ENCODE measurements at regions not wholly inside any gene's neighbourhood (a gene's known extent, or its start where the extent isn't known, plus 50 kb on each side); places are given as distances from the start of the nearest gene placed in this dataset.
"Not testable (repeated sequence)": the region's sequence is repeated elsewhere in the genome, so short reads cannot be mapped to it uniquely, and the experiment has no call there.

DNA sequence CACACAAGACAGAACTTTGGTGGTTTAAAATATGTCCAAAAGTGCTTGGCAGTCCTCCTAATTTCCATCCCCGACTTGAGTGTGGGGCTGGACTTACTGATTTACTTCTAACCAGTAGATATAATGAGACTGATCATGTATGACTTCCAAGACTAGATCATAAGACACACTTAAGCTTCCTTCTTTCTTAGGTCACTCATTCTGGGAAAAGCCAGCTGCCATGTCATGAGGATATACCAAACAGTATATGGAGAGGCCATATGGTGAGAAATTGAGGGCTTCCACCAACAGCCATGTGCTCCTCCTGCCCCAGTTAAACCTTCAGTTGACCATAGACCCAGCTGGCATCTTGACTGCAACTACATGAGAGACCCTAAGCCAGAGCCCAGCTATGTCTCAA, 282.8 kb upstream of the PROK2 start:
- DNase-seq (ENCODE audit: low read depth in 2 of 2) = no peak

DNA sequence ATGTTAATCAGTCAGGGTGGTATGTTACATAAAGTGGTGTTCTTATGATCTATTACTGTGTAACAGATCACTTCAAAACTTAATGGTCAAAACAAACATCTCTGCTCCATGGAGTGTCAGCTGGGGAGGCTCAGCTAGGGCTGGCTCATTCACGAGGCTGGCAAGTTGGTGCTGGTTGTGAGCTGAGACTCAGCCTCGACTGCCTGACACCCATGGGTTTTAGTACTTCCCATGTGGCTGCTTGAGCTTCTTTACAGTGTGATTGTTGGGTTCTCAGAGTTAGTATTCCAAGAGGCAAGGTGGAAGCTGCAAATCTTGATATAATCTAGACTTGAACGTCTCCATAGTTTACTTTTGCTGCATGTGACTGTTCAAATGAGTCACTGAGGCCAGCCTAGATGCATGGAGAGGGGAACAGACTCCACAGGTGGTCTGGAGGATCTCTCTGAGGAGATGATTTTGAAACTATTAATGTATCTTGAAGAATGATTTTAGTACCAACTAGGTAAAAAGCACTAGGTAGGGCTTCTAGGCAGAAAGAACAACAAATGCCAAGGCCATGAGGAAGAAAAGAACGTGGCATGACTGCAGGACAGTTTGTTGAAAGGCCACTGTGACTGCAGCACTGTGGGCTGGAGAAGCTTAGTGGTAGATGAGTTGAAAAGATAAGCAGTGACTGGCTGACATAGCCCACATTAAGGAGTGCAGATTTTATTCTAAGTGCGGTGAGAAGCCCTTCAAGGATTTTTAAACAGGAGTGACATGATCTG, 281.1 kb upstream of the PROK2 start:
- DNase-seq (ENCODE audit: low read depth in 2 of 2) = no peak

DNA sequence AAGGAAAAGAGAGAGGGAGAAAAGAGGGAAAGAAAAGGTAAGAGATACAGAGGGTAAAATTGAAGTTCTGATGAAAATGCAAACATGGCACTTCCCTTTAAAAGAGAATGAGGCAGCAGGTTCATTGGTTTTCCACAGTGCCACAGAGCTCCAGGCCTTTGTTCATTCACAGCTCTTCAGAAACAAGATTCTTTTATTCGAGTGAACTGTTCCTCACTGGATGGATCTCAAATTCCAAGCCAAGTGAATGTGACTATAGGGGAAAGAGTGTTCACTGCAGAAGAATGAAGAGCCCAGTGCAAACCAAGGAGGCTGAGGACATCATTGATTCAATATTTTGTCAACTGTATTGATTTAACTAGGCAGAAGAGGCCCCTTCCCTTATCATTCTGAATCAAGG, 280.3 kb upstream of the PROK2 start:
- no peak for DNase-seq (ENCODE audit: low read depth in 2 of 2)

DNA sequence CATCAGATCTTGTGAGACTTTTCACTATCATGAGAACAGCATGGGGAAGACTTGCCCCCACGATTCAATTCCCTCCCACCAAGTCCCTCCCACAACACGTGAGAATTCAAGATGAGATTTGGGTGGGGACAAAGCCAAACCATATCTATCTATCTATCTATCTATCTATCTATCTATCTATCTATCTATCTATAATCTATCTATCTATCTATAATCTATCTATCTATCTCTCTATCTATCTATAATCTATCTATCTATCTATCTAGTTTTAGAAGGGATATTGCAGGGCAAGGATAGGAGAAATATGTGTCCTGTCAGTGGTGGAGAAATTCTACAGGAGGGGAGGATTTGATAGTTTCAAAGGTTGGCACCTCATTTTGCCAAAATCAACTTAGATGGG, 279.8 kb upstream of the PROK2 start:
- not testable (repeated sequence) for DNase-seq (ENCODE audit: low read depth in 2 of 2)

DNA sequence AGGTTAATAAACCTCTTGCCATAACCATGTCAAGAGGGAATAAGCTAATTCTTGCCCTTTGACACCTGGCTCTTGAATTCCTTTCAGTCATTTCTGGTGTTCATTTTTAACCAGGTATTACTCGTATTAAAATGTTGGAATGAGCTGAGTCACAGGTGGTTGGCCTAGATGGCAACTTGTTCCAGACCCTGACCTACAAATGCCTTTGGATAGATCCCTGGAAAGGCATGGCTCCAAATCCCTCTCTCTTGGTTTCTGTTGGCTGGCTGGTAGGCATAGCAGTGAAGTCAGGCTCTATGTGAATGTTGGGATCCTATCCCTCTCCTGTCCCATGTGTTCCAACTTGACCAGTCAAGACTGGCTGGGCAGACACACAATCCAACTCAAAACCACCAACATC, 277.1 kb upstream of the PROK2 start:
- no peak for DNase-seq (ENCODE audit: low read depth in 2 of 2)

DNA sequence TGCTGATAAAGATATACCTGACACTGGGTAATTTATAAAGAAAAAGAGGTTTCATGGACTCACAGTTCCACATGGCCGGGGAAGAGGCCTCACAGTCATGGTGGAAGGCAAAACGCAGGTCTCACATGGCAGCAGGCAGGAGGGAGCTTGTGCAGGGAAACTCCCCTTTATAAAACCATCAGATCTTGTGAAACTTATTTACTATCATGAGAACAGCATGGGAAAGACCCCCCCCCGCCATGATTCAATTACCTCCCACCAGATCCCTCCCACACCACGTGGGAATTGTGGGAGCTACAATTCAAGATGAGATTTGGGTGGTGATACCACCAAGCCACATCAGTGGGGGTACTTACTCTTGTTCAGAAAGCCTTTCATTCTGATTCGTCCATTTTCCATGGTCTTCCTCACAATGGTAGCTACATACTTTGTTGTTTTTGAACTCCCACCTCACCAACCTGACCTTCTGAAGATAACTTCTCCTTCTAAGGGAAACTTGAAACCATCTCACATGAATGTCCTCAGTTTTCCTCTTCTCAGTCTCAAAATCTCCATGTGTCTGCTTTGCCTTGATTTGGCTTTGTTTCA, 275.6 kb upstream of the PROK2 start:
- no peak for DNase-seq (ENCODE audit: low read depth in 2 of 2)

DNA sequence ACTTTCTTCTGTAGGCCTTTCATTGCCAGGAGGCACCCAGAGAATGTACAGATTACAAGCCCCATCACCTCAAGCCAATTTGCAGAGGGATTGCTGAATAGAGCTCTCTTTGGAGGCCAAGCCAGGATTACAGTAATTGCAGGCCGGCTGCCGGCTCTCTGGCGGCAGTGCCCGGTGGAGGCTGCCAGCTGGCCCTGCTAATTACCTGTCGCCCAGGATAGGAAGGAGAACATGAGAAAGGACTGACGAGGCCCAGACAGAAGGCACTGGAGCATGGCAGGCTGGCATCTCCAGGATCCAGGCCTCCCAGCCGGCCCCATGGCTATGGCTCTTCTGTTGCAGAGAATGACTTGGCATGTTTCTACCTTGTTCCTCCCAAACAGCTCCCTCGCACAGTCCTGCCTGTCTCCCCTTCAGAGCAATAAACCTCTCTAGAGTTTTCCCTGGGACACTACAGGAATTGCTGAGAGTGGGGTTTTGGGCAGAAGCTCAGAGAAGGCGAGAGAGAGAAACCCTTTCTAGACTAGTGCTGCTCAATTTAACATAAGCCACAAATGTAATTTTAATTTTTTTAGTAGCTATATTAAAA, 273.6 kb upstream of the PROK2 start:
- DNase-seq (ENCODE audit: low read depth in 2 of 2) = no peak

DNA sequence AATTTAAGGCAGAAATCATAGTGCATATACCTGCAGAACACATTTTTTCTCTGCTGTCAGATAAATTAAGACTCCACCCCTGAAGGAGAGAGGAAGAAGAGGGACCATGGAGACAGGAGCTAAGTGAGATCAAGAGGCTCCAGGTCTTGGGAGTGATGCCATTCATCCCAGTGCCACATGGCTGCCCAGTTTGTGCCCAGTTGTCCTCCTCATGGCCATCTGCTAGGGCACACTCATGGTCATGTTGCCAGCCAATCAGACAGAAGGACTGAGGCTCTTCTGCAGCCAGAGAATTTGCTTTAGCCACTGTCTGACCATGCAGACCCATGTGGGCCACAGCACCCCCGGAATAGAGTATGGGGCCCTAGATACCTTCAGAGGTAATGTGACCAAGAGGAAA, 270.5 kb upstream of the PROK2 start:
- no peak for DNase-seq (ENCODE audit: low read depth in 2 of 2)

DNA sequence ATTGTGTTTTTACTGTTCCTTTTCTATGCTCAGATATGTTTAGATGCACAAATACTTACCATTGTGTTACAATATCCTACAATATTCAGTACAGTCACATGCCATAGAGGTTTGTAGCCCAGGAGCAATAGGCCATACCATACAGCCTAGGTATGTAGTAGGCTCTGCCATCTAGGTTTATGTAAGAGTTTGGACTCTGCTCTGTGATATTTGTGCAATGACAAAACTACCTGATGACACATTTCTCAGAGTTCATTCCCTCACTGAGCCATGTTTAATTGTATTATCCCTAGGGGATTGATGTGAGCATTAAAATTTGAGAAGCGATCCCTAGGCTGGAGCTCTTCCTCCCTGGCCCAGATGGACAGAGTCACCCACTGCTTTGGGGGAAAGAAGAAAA, 270.0 kb upstream of the PROK2 start:
- DNase-seq (ENCODE audit: low read depth in 2 of 2) = no peak

DNA sequence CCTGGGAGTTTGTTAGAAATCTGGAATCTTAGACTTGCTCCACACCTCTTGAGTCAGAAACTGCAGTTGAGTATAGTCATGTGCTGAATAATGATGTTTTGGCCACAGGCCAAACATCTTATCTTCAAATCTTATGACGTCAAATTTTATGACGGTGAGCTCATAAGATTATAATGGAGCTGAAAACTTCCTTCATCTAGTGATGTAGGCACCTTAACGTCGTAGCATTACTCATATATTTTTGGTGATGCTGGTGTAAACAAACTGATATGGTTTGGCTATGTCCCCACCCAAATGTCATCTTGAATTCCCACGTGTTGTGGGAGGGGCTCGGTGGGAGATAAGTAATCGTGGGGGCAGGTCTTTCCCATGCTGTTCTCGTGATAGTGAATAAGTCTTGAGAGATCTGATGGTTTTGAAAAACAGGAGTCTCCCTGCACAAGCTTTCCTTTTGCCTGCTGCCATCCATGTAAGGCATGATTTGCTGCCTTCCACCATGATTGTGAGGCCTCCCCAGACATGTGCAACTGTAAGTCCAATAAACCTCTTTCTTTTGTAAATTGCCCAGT, 268.0 kb upstream of the PROK2 start:
- DNase-seq (ENCODE audit: low read depth in 2 of 2) = no peak

DNA sequence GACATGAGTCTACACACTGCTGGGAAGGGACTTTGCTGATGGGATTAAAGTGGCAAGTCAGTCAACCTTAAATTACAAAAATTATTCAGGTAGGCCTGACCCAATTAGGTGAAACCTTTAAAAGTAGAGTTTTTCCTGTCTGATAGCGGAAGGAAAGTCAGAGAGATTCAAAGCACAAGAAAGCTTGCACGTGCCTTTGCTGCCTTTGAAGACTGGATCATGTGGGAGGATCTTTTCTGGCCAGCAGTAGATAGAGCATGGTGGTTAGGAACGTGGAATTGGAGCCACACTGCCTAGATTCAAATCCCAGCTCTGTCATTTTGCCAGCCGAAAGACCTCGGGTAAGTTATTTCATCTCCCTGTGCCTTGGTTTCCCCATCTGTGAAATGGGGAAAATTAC, 265.8 kb upstream of the PROK2 start:
- DNase-seq (ENCODE audit: low read depth in 2 of 2) = no peak

DNA sequence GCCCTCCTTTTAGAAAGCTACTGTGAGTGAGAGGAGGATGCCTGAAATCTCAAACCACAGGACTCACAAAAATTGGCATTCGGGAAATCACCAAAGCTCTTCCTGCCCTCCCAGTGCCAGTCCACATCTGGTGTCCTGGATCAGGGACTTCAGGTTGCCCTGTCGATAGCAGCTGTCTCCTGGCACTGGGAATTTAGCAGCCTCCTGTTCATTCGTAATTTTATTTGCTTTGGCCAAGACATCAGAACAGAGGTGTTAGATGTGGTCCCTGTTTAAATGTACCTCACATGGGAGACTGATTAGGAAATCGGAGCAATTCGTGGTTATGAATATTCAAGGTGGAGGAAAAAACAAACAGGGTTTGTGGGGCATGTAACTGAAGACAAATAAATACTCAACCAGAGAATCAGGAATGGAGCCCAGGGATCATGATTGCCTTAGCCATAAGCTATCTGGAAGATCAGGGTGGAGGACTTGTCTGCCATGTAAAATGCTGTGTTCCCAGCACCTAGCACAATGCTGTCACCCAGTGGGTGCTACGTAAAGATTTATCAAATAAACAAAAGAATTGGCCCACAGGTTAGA, 265.2 kb upstream of the PROK2 start:
- no peak for DNase-seq (ENCODE audit: low read depth in 2 of 2)

DNA sequence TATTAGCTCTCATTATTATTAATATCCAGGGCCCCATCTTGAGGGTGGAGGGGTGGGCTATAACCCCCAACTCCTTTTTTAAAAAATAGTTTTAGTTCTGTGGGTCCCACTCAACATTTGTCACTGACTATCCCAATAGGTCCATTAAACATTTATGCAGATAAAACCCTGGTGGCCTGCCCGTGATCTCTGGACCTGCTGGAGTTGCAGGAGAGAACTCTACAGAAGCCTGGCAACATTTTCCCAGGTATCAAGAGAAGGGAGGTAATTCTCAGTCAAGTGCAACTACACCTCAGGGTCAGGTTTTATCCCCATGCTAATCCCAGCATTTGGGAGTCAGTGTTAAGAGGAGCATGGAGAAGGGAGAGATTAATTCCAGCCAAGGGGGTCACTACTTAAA, 264.4 kb upstream of the PROK2 start:
- DNase-seq (ENCODE audit: low read depth in 2 of 2) = no peak

DNA sequence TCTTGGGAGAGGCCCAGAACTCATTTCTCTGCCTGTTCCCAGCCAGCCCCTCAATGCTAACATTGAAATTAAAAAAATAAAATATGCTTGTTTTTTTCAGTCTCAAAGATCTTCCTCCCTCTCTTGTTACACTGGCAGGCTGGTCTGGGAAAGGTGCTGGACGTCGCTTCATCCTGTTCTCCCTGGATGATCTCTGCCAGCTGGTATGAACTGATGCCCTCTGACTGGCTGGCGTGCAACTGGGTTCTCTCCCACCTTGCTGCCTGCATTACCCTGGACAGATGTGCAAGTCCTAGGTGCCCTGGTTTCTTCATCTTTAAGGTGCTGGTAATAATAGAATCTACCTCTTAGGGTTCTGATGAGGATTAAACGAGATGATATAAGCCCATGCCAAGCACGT, 263.9 kb upstream of the PROK2 start:
- DNase-seq (ENCODE audit: low read depth in 2 of 2) = no peak

DNA sequence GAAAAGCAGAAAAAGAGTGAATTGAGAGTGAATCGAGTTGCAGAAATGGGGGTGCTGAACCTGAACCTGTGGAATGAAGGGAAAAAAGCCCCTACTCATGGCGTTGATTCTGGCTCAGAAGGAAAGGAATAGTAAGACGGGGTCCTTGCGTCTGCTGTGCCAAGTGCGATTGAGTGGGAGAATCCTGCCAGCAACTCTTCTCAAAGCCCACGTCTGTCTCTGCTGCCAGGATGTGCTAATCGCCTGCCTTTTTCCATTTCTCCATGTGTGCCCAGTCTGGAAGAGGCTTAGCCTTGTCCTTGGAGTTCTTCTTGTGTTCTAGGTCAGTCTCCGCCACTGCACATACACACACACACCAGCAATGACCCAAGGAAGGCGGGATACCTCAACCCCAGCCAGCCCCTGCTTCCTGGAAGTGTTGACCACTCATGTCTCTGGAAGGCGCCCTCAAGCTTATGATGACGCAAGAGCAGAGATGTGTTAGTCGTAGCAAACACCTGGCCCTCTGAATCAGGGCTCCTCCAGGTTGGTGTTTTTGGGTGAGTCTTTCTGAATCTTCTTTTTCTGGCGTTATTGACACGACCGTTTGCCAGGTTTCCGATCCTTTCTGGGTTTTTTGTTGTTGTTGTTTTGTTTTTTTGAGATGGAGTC, 262.4 kb upstream of the PROK2 start:
- DNase-seq (ENCODE audit: low read depth in 2 of 2) = no peak

DNA sequence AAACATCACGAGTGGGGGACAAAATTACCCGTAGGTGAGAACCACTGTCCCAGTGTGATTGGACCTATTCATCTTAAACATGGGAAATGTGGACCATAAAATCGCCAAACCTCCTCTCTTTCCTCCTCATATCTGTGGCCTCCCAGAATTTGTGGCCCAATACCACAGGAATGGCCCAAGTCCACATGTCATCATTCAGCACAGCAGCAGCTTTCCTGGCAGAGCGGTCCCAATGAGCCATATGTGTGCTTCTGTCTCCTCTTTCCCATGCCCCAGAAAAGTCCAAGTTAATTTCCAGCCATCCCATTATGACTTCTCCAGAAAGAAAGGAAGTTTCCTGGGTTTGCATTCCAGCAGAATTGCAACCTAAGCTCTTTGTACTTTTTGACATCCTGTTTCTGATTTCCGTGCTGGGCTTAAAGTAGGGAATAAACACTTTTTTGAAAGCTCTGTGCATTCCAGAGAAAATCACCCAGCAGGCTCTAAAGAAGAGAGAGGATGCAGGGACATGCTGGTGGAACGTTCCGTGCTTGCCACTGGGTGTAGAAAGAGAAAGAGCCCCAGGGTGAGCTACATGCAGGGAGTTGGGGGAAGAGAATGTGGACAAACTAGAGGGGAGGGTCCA, 259.4 kb upstream of the PROK2 start:
- no peak for DNase-seq (ENCODE audit: low read depth in 2 of 2)

DNA sequence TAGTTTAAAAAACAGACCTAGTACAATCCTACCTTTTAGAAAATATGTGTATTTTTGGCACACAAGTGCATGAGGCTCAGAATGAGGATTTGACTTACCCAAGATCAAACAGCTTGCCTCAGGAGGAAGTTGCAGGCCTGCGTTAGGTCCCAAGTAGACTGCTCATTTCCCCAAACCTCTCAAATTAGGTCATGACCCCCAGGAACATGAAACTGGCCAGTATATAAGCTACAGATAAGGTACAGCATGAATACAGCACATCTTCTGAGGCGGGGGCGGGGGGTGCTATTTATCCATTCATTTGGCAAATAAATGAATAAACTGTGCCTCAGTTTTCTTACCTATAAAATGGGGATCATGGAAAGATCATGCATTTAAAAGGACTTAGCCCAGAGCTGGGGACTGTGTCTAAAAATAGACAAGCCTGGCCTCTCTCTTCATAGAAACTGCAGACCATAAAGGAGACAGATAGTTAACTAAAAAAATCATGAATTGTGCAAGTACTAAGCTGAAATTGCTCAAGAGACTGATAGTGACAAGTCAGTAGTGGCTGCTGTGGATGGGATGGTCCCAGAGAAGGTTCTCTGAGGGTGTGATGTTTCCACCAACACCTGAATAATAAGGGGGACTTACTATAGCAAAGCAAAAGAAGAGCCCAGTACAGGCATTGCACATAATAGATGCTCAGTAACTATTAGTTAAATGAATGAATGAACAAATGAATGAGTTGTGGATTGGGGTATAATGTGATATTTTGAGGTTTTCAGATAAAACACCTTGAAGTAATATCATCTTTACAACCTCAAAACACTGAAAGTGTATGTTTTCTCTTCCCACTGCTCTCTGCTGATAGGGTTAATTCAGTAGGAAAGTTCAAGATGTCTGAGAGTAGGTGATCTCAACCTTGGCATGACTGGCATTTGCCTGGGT, 258.5 kb upstream of the PROK2 start:
- DNase-seq (ENCODE audit: low read depth in 2 of 2) = no peak

DNA sequence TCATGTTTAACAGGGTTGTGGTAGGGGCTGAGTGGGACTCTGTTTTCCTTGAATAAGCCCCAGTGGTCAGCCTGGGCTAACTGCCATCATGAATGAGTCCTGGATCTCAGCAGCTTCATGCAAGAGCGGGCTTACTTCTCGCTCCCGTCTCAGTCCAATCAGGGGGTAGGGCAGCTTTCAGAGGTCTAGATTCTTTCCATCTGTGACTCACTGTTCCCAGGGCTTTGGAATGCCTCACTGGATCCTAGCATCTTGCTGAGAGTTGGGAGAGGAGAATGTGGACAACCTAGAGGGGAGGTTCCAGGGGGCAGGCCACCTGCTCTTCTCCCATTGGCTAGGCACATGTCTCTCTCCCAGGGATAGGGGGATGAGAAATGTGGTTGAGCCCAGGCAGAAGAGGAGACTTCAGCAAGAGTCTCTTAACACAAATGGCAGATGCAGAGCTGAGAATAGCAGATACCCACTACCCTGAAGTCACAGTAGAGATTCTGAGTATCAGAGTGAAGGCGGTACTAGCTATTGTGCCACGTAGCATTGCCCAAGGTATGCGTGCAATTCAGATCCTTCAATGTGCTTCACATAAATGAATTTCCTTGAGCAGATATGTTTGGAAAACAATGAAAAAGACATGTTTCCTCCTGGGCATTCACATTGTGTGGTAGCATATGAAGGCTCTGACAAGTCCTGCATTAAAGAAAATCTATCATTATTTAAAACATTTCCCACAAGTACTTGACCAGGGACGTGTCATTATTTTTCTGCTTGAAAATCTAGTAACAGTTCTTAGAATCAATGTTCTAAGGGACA, 257.7 kb upstream of the PROK2 start:
- no peak for DNase-seq (ENCODE audit: low read depth in 2 of 2)

DNA sequence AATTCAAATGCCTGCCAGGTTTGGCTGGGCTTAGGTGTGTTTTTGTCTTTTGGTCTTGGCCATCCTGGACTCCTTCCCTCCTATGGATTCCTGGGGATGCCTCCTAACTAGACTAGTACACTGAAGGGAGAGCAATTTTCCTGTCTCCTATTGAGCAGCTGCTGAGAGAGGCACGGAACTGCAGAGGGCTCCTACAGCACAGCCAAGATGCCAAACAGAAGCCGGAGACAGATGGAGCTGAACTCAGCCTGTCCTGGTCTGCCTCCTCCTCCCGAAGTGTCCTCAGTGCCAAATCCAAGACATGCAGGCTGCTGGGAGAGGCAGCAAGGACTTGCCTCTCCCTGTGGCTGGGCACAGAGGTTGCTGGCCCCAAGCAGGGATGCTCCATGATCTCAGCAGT, 256.6 kb upstream of the PROK2 start:
- DNase-seq (ENCODE audit: low read depth in 2 of 2) = no peak

DNA sequence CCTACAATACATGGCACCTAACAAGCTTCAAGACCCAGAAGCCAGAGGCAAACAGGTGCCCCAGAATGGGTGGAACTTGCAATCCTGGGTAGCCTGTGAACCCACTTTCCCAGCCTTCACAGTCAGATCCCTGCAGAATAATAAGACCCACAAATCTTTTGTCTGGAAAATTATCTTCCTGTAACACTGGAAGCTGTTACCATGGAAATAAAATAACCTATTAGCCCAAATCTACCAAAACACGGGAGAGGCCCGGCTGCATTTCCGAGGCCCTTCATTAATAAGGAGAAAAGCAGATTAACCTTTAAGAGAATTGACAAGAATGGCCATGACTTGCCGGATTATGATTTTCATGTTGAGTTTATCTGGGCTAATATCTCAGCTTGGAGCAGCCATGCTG, 256.1 kb upstream of the PROK2 start:
- DNase-seq (ENCODE audit: low read depth in 2 of 2) = no peak

All from stimulated activated CD8-positive, alpha-beta memory T cell treated with anti-CD3 and anti-CD28 coated beads, Interleukin-7, amount 100 ng/mL, for 4 hours (primary cell).